ENCODE measurements at regions not wholly inside any gene's neighbourhood (a gene's known extent, or its start where the extent isn't known, plus 50 kb on each side); places are given as distances from the start of the nearest gene placed in this dataset.

DNA sequence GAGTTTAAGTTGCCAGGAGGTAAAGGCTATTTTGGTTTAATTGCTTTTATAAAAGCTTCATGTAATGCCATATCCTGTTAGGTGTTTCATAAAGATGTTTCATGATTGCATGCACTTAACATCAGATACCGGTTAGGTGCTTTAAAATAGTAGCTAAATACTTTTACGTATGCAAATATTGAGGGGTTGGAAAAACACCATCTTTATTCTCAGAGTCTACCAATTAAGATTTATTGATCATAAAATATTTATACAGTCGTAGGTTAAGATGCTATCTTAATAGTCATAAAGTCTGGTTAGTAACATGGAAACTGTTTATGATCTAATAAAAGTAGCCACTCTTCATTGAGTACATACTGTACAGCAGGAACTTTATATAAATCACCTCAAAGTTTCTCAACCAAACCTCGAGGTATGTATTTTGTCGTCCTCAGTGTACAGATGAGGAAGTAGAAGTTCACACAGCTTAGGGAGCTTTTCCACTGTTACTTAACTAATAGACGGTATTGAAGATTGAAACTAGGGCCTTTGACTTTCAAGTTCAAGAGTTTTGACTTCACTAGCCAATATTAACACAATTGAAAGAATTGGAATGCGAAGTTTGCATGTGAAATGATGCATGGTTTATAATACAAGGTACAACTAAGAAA, 897.1 kb downstream of the GATA3 start (continued):
- TF ChIP-seq, protein P1, sequence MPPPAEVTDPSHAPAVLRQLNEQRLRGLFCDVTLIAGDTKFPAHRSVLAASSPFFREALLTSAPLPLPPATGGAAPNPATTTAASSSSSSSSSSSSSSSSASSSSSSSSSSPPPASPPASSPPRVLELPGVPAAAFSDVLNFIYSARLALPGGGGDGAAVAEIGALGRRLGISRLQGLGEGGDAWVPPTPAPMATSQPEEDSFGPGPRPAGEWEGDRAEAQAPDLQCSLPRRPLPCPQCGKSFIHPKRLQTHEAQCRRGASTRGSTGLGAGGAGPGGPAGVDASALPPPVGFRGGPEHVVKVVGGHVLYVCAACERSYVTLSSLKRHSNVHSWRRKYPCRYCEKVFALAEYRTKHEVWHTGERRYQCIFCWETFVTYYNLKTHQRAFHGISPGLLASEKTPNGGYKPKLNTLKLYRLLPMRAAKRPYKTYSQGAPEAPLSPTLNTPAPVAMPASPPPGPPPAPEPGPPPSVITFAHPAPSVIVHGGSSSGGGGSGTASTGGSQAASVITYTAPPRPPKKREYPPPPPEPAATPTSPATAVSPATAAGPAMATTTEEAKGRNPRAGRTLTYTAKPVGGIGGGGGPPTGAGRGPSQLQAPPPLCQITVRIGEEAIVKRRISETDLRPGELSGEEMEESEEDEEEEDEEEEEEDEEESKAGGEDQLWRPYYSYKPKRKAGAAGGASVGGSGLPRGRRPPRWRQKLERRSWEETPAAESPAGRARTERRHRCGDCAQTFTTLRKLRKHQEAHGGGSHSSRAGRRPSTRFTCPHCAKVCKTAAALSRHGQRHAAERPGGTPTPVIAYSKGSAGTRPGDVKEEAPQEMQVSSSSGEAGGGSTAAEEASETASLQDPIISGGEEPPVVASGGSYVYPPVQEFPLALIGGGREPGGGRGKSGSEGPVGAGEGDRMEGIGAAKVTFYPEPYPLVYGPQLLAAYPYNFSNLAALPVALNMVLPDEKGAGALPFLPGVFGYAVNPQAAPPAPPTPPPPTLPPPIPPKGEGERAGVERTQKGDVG (CRISPR knock-in tag; IDR thresholded peaks at IDR 0.05) = no peak
- TF ChIP-seq, protein P2, sequence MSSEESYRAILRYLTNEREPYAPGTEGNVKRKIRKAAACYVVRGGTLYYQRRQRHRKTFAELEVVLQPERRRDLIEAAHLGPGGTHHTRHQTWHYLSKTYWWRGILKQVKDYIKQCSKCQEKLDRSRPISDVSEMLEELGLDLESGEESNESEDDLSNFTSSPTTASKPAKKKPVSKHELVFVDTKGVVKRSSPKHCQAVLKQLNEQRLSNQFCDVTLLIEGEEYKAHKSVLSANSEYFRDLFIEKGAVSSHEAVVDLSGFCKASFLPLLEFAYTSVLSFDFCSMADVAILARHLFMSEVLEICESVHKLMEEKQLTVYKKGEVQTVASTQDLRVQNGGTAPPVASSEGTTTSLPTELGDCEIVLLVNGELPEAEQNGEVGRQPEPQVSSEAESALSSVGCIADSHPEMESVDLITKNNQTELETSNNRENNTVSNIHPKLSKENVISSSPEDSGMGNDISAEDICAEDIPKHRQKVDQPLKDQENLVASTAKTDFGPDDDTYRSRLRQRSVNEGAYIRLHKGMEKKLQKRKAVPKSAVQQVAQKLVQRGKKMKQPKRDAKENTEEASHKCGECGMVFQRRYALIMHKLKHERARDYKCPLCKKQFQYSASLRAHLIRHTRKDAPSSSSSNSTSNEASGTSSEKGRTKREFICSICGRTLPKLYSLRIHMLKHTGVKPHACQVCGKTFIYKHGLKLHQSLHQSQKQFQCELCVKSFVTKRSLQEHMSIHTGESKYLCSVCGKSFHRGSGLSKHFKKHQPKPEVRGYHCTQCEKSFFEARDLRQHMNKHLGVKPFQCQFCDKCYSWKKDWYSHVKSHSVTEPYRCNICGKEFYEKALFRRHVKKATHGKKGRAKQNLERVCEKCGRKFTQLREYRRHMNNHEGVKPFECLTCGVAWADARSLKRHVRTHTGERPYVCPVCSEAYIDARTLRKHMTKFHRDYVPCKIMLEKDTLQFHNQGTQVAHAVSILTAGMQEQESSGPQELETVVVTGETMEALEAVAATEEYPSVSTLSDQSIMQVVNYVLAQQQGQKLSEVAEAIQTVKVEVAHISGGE (CRISPR knock-in tag; IDR thresholded peaks at IDR 0.05) = no peak

DNA sequence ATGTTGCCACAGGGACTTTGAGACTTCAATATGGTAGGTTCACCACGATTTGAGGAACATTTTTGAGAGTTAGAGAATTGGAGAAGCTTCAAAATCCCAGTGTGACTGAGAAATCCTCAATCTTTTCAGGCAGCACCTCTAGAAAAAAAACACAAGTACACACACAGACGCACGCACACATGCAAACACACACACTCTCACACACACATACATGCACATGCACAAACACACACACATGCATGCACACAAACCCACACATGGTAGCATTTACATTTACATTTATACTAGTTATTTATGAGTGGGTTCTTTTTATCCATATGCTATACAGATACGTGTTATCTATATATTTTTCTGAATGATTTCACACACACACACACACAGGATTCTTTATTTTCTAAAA, 901.9 kb downstream of the GATA3 start:
- Histone ChIP-seq H3K27ac (ENCODE audit: control insufficient read depth, insufficient read depth) (no peak overlapping the region), H3K4me3 (no peak overlapping the region), H4K20me1 (ENCODE audit: control insufficient read depth, insufficient read depth) (no peaks in the 10 kb centered on the region), H3K4me2 (ENCODE audit: control insufficient read depth, insufficient read depth) (no peak overlapping the region), H3K79me2 (ENCODE audit: control insufficient read depth, insufficient read depth, low read length) (no peaks in the 10 kb centered on the region), H3K4me1 (ENCODE audit: control insufficient read depth, insufficient read depth, low read length) (no peaks in the 10 kb centered on the region), H3K36me3 (ENCODE audit: control insufficient read depth in 2 of 2, insufficient read depth in 2 of 2, low read length in 1 of 2) (no peaks in the 10 kb centered on the region), H3K9me3 (replicated peaks; ENCODE audit: control insufficient read depth, insufficient read depth, low read length) (no peaks in the 10 kb centered on the region), H3K9ac (ENCODE audit: control insufficient read depth, insufficient read depth, low read length) (no peak overlapping the region), H2AFZ (ENCODE audit: control insufficient read depth, low read depth, low read length) (no peak overlapping the region), H3K27me3 (replicated peaks in 1 of 2; ENCODE audit: control insufficient read depth in 2 of 2, insufficient read depth in 2 of 2, low read length in 1 of 2) (no peaks in the 10 kb centered on the region)
- no peak for FAIRE-seq
- 46% methylated on average over 4 of the region's 4 CpGs for WGBS (ENCODE audit: insufficient coverage, insufficient replicate concordance, low lambda C conversion rate, missing lambda C conversion rate)
- TF ChIP-seq NFIC (IDR thresholded peaks at IDR 0.05; ENCODE audit: low read depth, low read length) (no peak), ZNF217 (IDR thresholded peaks at IDR 0.05) (no peak), STAT3 (IDR thresholded peaks at IDR 0.05; ENCODE audit: low read depth, low read length) (no peak), PAX8 (IDR thresholded peaks at IDR 0.05) (no peak), RBBP5 (conservative IDR thresholded peaks at IDR 0.05) (no peak), BCL11A (IDR thresholded peaks at IDR 0.05; ENCODE audit: low read depth, low read length) (no peak), SREBF2 (IDR thresholded peaks at IDR 0.05; ENCODE audit: low read length) (no peak)
- TF ChIP-seq, protein P3, sequence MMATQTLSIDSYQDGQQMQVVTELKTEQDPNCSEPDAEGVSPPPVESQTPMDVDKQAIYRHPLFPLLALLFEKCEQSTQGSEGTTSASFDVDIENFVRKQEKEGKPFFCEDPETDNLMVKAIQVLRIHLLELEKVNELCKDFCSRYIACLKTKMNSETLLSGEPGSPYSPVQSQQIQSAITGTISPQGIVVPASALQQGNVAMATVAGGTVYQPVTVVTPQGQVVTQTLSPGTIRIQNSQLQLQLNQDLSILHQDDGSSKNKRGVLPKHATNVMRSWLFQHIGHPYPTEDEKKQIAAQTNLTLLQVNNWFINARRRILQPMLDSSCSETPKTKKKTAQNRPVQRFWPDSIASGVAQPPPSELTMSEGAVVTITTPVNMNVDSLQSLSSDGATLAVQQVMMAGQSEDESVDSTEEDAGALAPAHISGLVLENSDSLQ (IDR thresholded peaks at IDR 0.05) = no peak
- ChIA-PET RAD21 (ENCODE audit: unreplicated experiment) (no interaction called here), CTCF (no interaction called here), SMC1A (ENCODE audit: uncharacterized antibody, unreplicated experiment) (no interaction called here), POLR2A (no interaction called here)
- no peak for DNase-seq (ENCODE audit: low read depth, low spot score)
- BruUV-seq (replicated peaks) = no TSS peak
- in situ Hi-C loops (cut with MboI) (no loop called here), intact Hi-C loops (cut with micrococcal nuclease; ENCODE audit: unreplicated experiment) (no loop called here)
- no peak for ATAC-seq
